ENCODE measurements at regions not wholly inside any gene's neighbourhood (a gene's known extent, or its start where the extent isn't known, plus 50 kb on each side); places are given as distances from the start of the nearest gene placed in this dataset.
"Not testable (repeated sequence)": the region's sequence is repeated elsewhere in the genome, so short reads cannot be mapped to it uniquely, and the experiment has no call there.

GRCh38 chr6:115873901-115874300, 186.8 kb downstream of the FRK start:
- no peak for DNase-seq (ENCODE audit: low read depth)

- DNase-seq (ENCODE audit: low read depth) = no peak
These were observed 190.2 kb downstream of the FRK start for GRCh38 chr6:115870464-115870863.

GRCh38 chr6:115865914-115866313, 194.8 kb downstream of the FRK start:
- no peak for DNase-seq (ENCODE audit: low read depth)

GRCh38 chr6:115863211-115863610, 197.5 kb downstream of the FRK start:
- DNase-seq (ENCODE audit: low read depth) = no peak

GRCh38 chr6:115861658-115862057, 199.0 kb downstream of the FRK start:
- not testable (repeated sequence) for DNase-seq (ENCODE audit: low read depth)

- DNase-seq (ENCODE audit: low read depth) = not testable (repeated sequence)
These were observed 201.1 kb downstream of the FRK start for GRCh38 chr6:115859577-115859976.

GRCh38 chr6:115854866-115855665, 205.6 kb downstream of the FRK start:
- no peak for DNase-seq (ENCODE audit: low read depth)

- no peak for DNase-seq (ENCODE audit: low read depth)
These were observed 213.0 kb downstream of the FRK start for GRCh38 chr6:115847671-115848070.

GRCh38 chr6:115843945-115844344, 216.7 kb downstream of the FRK start:
- DNase-seq (ENCODE audit: low read depth) = no peak

GRCh38 chr6:115842338-115842737, 218.4 kb downstream of the FRK start:
- DNase-seq (ENCODE audit: low read depth) = no peak

- DNase-seq (ENCODE audit: low read depth) = no peak
These were observed 221.0 kb downstream of the FRK start for GRCh38 chr6:115839583-115840181.

- no peak for DNase-seq (ENCODE audit: low read depth)
These were observed 221.8 kb downstream of the FRK start for GRCh38 chr6:115838763-115839401.

- no peak for DNase-seq (ENCODE audit: low read depth)
These were observed 222.5 kb downstream of the FRK start for GRCh38 chr6:115838216-115838615.

GRCh38 chr6:115836374-115836773, 224.3 kb downstream of the FRK start:
- DNase-seq (ENCODE audit: low read depth) = not testable (repeated sequence)

GRCh38 chr6:115835314-115835713, 225.4 kb downstream of the FRK start:
- no peak for DNase-seq (ENCODE audit: low read depth)

GRCh38 chr6:115834542-115834941, 226.1 kb downstream of the FRK start:
- DNase-seq (ENCODE audit: low read depth) = not testable (repeated sequence)

- DNase-seq (ENCODE audit: low read depth) = no peak
These were observed 227.9 kb downstream of the FRK start for GRCh38 chr6:115832786-115833185.

- no peak for DNase-seq (ENCODE audit: low read depth)
These were observed 228.5 kb downstream of the FRK start for GRCh38 chr6:115832186-115832585.

- DNase-seq (ENCODE audit: low read depth) = no peak
These were observed 229.8 kb downstream of the FRK start for GRCh38 chr6:115830895-115831294.

GRCh38 chr6:115821798-115822197, 238.9 kb downstream of the FRK start:
- DNase-seq (ENCODE audit: low read depth) = no peak

- DNase-seq (ENCODE audit: low read depth) = no peak
These were observed 241.2 kb downstream of the FRK start for GRCh38 chr6:115819506-115819905.

GRCh38 chr6:115817161-115817560, 243.5 kb downstream of the FRK start:
- no peak for DNase-seq (ENCODE audit: low read depth)

- no peak for DNase-seq (ENCODE audit: low read depth)
These were observed 245.8 kb downstream of the FRK start for GRCh38 chr6:115814907-115815306.

All from HS-27A (cell line).